Activated CD4-positive, alpha-beta T cell treated with anti-CD3 and anti-CD28 coated beads for 4 hours (primary cell): ENCODE measurements at regions not wholly inside any gene's neighbourhood (a gene's known extent, or its start where the extent isn't known, plus 50 kb on each side); places are given as distances from the start of the nearest gene placed in this dataset.

Experiments used
- DNase-seq, 2 donors: peaks; one replicate each; pipeline ENCODE4 v3.0.0-alpha.2; 2020

DNA sequence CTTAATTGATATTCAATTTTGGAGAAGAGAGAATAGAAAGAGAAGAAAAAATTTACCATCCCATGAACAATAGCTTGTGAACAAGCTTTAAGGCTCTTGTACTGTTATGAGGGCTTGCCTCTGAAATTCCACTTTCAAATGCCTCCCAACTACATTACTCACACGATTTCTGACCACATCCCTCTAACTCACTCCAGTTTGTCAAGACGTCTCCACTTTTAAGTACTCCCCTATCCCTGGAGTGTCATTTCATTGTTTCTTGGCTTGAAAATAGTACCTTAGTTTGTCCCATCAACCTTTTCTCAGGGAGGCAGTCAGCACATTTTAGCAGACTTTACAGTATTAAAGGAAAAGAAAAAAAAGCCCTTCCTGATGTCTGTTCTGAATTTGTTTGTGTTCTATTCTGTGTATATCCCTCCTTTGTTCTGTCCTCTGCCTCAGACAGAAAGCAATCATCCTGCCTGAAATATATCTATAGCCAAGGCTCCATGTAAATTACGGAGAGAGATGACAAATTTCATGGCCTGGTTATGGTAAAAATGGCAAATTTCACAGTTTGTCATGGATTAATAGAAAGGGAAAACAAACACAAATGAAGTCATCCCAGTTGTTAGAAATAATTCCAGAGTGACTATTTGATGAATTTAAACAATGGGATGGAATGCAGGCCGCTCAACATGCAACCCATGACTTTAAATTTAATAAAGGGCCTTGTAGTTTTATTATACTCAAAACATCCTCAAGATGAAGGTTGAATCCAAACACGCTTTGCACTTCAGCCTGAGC is 228.8 kb downstream of the ETAA1 start:
- no peak for DNase-seq

DNA sequence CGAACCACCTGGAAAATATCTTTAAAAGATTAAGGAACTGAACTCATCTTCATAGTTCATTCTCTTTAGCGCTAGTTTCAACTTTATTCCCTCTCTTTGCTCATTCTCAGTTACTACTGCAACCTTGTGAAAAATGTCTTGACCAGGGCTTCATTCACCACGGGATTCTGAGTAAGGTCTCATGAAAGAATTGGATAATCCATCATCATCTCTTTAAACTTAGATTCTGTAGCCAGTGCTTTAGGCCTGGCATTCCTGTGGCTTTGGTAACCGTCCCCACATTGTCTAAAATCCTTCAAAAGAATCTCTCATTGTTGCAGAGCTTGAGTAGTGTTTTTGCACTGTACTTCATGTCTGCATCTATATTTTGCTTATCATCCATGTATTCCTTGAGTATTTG is 229.5 kb downstream of the ETAA1 start:
- DNase-seq, result no peak

GRCh38 chr2:67627456-67628207 is 230.5 kb downstream of the ETAA1 start:
- no peak for DNase-seq

DNA sequence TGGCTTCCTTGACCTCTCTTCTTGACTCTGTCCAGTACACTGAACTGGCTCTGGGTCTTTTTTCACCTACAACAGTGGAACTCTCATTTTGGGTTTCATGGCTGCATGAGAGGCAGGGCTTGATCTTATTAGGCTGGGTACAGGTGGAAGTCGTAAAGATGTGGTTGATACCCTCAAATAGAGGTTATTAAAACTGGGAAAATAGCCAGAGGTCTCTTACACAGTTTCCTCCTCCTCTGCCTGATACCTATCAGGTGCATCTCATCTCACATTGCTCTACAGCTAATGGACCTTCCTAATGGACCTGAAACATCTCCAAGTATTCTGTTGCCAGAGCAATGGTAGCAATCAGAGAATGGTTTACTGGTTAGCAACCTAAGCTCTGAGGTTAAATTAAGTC is 231.8 kb downstream of the ETAA1 start:
- no peak for DNase-seq

GRCh38 chr2:67631483-67631882 is 234.3 kb downstream of the ETAA1 start:
- DNase-seq, result no peak

- no peak for DNase-seq
Observed at GRCh38 chr2:67633212-67633856, 236.2 kb downstream of the ETAA1 start.

- DNase-seq, result no peak
Observed at GRCh38 chr2:67638146-67638545, 241.0 kb downstream of the ETAA1 start.

- no peak for DNase-seq
Observed at GRCh38 chr2:67641312-67642045, 244.3 kb downstream of the ETAA1 start.

GRCh38 chr2:67642046-67642382 is 244.9 kb downstream of the ETAA1 start:
- no peak for DNase-seq

DNA sequence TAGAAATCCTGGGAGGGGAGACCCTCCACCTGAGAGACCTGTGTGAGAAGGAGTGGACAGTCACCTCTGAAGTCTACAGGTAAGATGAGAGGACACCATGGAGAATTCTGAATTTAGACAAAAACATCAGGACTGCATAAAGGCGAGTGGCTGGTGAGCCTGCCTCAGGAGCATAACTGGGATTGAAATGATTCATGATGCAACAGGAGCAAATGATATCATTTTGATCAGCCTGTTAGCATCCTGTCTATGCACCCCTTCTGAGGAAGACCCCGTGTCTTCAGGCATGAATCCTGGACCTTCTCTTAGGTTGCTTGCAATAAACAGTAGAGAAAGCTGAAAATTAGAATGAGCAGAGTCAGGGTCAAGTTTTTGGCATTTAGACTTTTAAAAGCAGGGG is 245.8 kb downstream of the ETAA1 start:
- DNase-seq, result no peak

DNA sequence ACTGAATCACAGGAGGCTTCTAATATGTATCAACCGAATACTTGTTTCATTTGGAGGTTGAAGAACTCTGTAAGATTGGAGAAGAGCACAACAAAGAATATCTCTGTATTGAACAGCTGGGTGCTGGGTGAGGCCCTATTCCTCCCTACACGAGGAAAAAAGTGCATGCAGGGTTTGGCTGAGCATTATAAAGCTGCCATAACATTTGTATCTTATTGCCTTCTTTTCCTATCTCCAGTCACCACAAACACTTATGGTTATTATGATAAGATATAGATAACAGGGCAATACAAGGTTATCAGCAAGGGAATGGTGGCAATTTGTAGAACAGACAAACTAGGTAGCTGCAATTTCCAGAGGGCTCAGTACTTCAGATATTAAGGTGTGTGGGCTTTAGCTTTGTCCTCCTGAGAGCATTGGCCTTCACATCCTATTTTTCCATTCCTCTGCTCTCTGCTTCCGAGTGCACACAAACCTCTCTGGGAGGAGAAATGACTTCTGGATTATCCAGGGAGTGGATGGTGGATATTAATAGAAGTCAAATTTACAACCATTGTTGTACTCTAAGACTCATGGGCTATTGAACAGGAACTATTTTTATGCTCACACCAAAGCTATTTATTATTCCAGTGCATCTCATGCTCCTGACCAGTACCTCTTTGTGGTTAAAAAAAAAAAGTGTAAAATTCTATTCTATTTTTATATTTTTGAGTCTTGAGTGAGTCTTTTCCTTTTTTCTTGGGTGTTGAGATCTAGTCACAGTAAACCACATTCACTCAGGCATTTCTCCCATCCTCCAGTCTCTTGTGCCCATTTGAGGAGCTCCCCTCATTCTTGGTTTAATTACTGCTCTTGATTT is 248.4 kb downstream of the ETAA1 start:
- DNase-seq, result no peak

- DNase-seq, result no peak
Observed at GRCh38 chr2:67646714-67647333, 249.7 kb downstream of the ETAA1 start.

DNA sequence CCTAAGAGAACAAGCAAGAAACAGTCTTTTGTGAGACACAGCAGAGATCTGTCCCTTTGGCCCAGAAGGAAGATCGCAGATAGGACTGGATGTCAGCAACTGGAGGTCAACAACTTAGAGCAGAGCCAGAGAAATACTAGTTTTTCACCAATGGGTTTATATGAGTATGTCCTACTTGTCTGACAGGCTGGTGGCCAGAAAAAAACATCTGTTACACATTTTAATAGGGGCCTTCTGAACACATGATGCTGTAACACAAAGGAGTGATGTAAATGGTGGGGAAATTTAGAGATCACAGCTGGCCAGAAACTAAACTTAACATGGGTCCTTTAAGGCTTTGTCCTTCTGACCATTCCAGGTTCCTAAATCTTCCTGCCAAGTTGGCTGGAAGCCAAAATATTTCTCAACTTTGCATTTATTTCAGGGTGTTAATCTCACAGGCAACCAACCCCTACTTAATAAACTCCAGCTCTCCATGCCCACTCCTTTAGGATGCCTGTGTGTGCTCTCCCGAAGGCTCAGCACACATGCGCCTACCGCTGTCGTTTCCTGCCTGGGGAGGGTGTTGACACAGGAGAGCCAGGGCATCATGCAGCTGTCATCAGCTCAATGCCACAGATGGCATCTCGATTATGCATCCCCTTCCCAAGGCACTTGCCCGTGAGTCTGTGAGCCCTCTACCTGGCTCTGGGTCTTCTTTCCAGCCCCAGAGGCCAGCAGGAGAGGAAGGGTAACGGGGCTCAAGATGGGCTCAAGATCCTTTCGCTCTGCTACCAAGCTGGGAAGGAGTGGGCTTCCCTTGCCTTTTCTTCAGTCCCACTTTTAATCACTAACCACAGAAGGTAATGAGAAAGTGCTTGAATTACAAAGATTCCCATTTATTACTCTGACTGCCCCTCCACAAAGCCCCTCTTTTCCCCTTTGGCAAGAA is 252.5 kb downstream of the ETAA1 start:
- DNase-seq, result no peak

DNA sequence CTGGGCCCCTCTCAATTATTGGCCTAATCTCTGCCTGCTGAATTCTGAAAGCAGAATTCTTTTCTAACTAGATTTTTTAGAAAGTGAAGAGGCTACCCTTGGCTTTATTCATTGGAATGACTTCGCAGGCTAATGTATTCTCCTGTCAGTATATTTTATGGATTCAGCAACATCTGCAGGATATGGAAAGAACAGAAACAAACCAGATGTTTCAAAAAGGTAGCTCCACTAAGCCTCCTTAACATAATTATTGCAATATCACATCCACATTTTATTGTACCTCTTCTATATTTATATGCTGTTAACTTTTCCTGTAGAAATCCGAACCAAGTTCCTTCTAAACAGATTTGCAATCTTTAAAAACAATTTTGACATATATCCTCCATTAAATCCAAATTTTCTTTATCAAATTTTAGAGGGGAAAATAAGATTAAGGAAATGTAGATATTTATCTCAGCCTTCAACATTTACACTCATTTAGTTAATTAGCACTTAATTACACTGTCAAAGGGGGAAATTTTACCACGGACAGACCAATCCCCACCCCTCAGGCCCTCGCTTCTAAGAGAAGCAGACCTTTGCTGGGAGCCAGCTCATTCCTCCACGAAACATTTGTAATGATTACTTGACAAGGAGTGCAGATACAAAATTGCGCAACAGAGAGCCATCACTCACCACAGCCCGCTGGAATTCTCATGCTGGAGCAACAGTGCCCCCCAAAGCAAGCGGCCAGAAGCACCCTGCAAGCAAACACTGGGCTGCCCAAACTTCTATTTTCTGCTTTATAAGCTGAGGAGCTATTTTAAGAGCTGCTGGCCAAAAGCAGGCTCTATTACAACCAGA is 253.4 kb downstream of the ETAA1 start:
- no peak for DNase-seq

DNA sequence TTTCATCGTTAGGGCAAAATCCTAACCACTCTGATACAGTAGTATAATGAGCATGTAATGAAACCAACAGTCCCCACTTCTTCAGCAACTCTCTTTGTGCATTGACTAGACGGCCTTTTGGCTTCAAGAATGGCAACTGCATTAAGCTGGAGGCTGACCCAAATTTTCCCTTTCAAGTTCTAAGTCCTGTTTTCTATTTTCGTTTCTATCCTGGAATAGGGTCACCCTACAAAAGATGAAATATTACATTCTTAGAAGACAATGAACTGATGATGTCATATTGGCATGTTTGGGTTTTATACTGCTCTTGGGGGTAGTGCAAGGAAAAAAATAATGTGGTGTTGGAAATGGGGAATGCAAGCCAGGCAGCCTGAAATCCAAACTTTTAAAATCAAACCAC is 254.4 kb downstream of the ETAA1 start:
- no peak for DNase-seq

GRCh38 chr2:67652679-67653078 is 255.5 kb downstream of the ETAA1 start:
- no peak for DNase-seq

- no peak for DNase-seq
Observed at GRCh38 chr2:67656875-67657274, 259.7 kb downstream of the ETAA1 start.

DNA sequence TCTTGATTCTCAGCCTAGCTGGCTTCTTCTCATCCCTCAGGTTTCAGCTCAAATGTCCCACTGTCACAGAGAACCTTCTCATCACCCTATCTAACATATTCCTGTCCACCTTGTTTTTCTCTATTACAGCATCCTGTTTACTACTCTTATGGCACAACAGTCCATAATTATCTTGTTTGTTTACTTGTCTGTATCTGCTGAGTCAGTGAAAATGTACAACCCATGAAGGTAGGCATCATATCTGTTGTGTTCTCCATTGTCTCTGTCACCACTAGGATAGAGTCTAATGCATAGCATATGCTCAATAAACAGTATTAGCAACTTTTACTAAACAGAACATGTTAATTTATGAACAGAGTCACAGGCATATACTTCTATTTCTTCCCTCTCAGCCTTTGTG is 261.7 kb downstream of the ETAA1 start:
- no peak for DNase-seq

DNA sequence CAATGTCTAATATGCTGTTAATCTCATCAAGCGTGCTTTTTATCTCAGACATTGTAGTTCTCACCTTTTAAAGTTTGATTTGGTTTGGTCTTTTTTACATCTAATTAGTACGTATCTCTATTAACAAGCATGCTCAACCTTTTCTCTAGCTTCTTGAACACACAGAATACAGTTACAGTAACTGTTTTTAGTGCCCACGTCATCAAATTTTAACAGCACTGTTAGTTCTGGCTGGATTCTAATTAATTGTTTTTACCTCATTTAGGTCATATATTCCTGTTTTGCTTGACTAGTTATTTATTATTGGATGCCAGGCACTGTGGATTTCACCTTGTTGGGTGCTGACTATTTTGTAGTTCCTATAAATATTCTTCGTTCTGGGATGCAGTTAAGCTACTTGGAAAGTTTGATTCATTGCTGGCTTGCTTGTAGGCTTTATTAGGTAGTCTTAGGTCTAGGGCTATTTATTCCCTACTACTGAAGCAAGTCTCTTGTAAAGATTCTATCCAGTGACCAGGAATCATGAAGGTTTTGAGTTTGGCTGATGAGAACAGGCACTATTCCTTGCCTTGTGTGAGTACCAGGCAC is 263.0 kb downstream of the ETAA1 start:
- no peak for DNase-seq
